NCI-H510A treated with DMSO at 0.1 percent for 48 hours (cell line): ENCODE measurements at regions not wholly inside any gene's neighbourhood (a gene's known extent, or its start where the extent isn't known, plus 50 kb on each side); places are given as distances from the start of the nearest gene placed in this dataset.
"Not testable (repeated sequence)": the region's sequence is repeated elsewhere in the genome, so short reads cannot be mapped to it uniquely, and the experiment has no call there.

Source experiments
- DNase-seq: peaks from one replicate; lab custom pipeline; 2025; lab: John Stamatoyannopoulos, UW

GRCh38 chr6:164377348-164377918 lies 932.0 kb downstream of the C6orf118 start:
- no peak for DNase-seq

- DNase-seq: no peak
These were observed 938.6 kb downstream of the C6orf118 start for GRCh38 chr6:164370773-164371172.

- no peak for DNase-seq
These were observed 944.9 kb downstream of the QKI start for GRCh38 chr6:164359441-164359840.

GRCh38 chr6:164359036-164359435 lies 944.5 kb downstream of the QKI start:
- no peak for DNase-seq

- no peak for DNase-seq
These were observed 942.3 kb downstream of the QKI start for GRCh38 chr6:164356814-164357213.

GRCh38 chr6:164347455-164347854 lies 932.9 kb downstream of the QKI start:
- DNase-seq: no peak

GRCh38 chr6:164346631-164347030 lies 932.1 kb downstream of the QKI start:
- DNase-seq: no peak

- DNase-seq: no peak
These were observed 931.4 kb downstream of the QKI start for GRCh38 chr6:164345806-164346496.

- no peak for DNase-seq
These were observed 930.8 kb downstream of the QKI start for GRCh38 chr6:164345327-164345726.

- DNase-seq: no peak
These were observed 930.3 kb downstream of the QKI start for GRCh38 chr6:164344801-164345291.

GRCh38 chr6:164339442-164339841 lies 924.9 kb downstream of the QKI start:
- DNase-seq: not testable (repeated sequence)

- DNase-seq: no peak
These were observed 923.4 kb downstream of the QKI start for GRCh38 chr6:164337925-164338397.

- no peak for DNase-seq
These were observed 922.8 kb downstream of the QKI start for GRCh38 chr6:164337024-164337924.

GRCh38 chr6:164336455-164336854 lies 921.9 kb downstream of the QKI start:
- DNase-seq: no peak

- DNase-seq: no peak
These were observed 916.5 kb downstream of the QKI start for GRCh38 chr6:164331026-164331425.

GRCh38 chr6:164325168-164325567 lies 910.6 kb downstream of the QKI start:
- no peak for DNase-seq

GRCh38 chr6:164322533-164322932 lies 908.0 kb downstream of the QKI start:
- no peak for DNase-seq

- no peak for DNase-seq
These were observed 906.8 kb downstream of the QKI start for GRCh38 chr6:164321297-164321696.

GRCh38 chr6:164315376-164315775 lies 900.9 kb downstream of the QKI start:
- no peak for DNase-seq

- no peak for DNase-seq
These were observed 893.8 kb downstream of the QKI start for GRCh38 chr6:164308339-164308738.

- no peak for DNase-seq
These were observed 888.8 kb downstream of the QKI start for GRCh38 chr6:164303102-164303964.

GRCh38 chr6:164296411-164296810 lies 881.9 kb downstream of the QKI start:
- DNase-seq: no peak
